Calu3 (cell line): ENCODE measurements at regions not wholly inside any gene's neighbourhood (a gene's known extent, or its start where the extent isn't known, plus 50 kb on each side); places are given as distances from the start of the nearest gene placed in this dataset.

ENCODE experiments used
- BruUV-seq: library from RNA; stranded (reverse); fragments of 400-500 nt; replicated peaks from 2 replicates; lab custom pipeline; 2021; lab: Mats Ljungman, UMichigan
- CTCF ChIA-PET: fragments of 300-600 bp; sonication (Branson Sonifier 250); formaldehyde crosslinking; loops from one replicate; lab custom pipeline; 2022; ENCODE audit warnings: antibody characterized with exemption; lab: Charles Lee
- DNase-seq: peaks from one replicate; pipeline ENCODE4 v3.0.0; 2022
- H3K27ac Mint-ChIP-seq: one replicate; pipeline ENCODE4 v1.8.0; 2022; ENCODE audit warnings: mixed read lengths; ENCODE audit not compliant: unreplicated experiment
- H3K27me3 Mint-ChIP-seq: one replicate; pipeline ENCODE4 v1.8.0; 2022; ENCODE audit warnings: mixed read lengths; ENCODE audit not compliant: unreplicated experiment
- H3K36me3 Mint-ChIP-seq: one replicate; pipeline ENCODE4 v1.8.0; 2022; ENCODE audit warnings: mild to moderate bottlenecking, moderate library complexity, mixed read lengths; ENCODE audit not compliant: insufficient read depth, unreplicated experiment
- H3K4me1 Mint-ChIP-seq: one replicate; pipeline ENCODE4 v1.8.0; 2022; ENCODE audit warnings: mild to moderate bottlenecking, low read depth, mixed read lengths; ENCODE audit not compliant: unreplicated experiment
- H3K4me3 Mint-ChIP-seq: one replicate; pipeline ENCODE4 v1.8.0; 2022; ENCODE audit warnings: mild to moderate bottlenecking, low read depth, moderate library complexity, mixed read lengths; ENCODE audit not compliant: unreplicated experiment
- H3K9me3 Mint-ChIP-seq: one replicate; pipeline ENCODE4 v1.8.0; 2022; ENCODE audit warnings: low read depth, mixed read lengths; ENCODE audit not compliant: unreplicated experiment
- intact Hi-C: fragments of 100-400 bp; cut with micrococcal nuclease; formaldehyde crosslinking; loops from one replicate; pipeline ENCODE4 v1.10.0; 2022; ENCODE audit not compliant: unreplicated experiment
- TF ChIP-seq, protein P1 (sequence below): fragments of 200-600 bp; IDR thresholded peaks from one replicate; pipeline ENCODE4 v1.8.0; 2022; ENCODE audit warnings: antibody characterized with exemption; ENCODE audit not compliant: unreplicated experiment

DNA sequence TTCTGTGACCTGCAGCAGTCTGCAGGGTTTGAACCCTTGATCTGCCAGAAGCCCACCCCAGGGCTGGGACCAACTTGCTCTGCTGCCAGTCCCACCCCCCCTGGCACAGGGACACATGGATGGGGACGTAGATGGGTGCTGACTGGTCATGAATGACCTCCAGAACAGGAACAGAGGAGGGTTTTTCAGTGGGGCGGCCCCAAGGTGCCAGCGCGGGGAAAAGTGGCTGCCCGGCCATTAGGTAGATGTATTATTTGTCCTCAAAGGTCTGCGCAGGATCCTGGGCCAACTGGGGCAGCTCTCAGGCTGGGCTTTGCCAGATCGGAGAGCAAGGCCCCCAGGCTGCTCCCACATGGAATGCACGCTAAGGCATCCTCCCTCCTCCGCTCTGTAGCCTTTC, 265.2 kb upstream of the TNRC6C start:
- intact Hi-C loops = no loop called here
- Mint-ChIP-seq H3K4me3 (no peak overlapping the region), H3K27me3 (peaks cover 95% of the 10 kb centered on the region), H3K36me3 (no peaks in the 10 kb centered on the region), H3K9me3 (no peaks in the 10 kb centered on the region), H3K27ac (no peak overlapping the region), H3K4me1 (no peaks in the 10 kb centered on the region)
- TF ChIP-seq, protein P1, sequence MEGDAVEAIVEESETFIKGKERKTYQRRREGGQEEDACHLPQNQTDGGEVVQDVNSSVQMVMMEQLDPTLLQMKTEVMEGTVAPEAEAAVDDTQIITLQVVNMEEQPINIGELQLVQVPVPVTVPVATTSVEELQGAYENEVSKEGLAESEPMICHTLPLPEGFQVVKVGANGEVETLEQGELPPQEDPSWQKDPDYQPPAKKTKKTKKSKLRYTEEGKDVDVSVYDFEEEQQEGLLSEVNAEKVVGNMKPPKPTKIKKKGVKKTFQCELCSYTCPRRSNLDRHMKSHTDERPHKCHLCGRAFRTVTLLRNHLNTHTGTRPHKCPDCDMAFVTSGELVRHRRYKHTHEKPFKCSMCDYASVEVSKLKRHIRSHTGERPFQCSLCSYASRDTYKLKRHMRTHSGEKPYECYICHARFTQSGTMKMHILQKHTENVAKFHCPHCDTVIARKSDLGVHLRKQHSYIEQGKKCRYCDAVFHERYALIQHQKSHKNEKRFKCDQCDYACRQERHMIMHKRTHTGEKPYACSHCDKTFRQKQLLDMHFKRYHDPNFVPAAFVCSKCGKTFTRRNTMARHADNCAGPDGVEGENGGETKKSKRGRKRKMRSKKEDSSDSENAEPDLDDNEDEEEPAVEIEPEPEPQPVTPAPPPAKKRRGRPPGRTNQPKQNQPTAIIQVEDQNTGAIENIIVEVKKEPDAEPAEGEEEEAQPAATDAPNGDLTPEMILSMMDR = no peak
- CTCF ChIA-PET = no interaction called here
- no peak for DNase-seq
- BruUV-seq = no TSS peak

DNA sequence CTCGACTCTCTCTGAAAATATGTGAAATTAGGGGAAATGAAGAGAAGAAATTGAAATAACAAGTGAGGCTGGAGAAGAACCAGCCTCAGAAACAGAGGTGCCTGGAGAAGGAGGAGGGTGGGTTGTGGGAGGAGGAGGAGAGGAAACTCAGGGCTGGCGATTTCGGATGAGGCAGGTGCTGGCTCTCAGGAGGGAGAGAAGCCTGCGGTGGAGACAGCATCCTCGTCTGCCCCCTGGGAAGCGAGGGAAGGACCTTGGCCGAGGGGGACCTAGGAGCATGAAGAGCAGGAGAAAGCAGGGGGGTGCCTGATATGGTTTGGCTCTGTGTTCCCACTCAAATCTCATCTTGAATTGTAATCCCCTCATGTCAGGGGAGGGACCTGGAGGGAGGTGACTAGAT, 264.7 kb upstream of the TNRC6C start:
- no peaks in the 10 kb centered on the region for H3K9me3 Mint-ChIP-seq
- H3K27ac Mint-ChIP-seq = no peak overlapping the region
- H3K4me1 Mint-ChIP-seq = no peaks in the 10 kb centered on the region
- DNase-seq = no peak
- H3K27me3 Mint-ChIP-seq = peaks cover 95% of the 10 kb centered on the region
- CTCF ChIA-PET = no interaction called here
- no peaks in the 10 kb centered on the region for H3K36me3 Mint-ChIP-seq
- no peak overlapping the region for H3K4me3 Mint-ChIP-seq
- intact Hi-C loops = no loop called here
- TF ChIP-seq, protein P1 = no peak
- BruUV-seq = no TSS peak

DNA sequence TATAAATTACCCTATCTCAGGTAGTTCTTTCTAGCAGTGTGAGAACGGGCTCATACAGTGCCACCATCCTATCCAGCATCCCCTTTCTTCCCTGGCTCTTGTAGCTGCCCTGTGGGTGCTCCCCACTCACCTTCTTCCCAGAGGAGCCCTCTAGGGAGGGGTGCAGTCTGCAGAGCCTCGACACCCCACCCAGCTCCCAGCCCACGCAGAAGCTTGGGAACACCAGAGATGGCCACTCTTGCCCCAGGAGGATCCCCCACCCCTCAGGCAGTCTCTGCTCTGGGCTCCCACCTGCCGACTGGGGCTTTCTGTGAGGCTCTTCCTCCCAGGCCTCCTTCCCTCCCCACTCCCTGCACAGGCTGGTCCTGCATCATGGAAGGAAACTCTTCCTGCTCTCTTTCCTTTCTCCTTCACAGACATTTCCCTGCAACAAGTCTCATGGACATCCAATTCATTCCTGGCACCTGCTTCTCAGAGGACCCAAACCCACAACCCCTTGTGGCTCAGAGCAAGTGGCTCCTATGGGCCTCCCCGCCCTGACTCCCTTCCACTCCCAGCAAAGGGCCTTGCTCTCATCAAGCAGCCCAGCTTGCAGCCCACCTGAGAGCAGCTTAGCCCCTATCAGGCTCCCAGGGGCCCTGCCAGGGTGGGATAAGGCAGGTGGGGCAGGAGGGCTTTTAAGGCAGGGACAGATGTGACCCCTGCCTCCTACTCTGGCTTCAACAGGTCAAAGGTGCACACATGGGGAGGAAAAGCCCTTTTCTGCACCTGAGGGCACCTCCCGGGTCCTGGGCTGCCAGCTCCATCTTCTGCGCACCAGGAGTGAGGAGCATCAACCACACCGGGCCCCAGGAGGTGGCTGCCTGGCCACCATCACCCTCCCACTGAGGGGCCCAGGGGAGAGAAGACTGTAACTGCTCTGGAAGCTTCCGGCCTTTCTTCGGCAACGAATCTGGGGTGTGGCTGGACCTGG, 263.8 kb upstream of the TNRC6C start:
- Mint-ChIP-seq H3K9me3 (no peaks in the 10 kb centered on the region), H3K4me1 (no peaks in the 10 kb centered on the region), H3K27me3 (peaks cover 96% of the 10 kb centered on the region), H3K4me3 (no peak overlapping the region), H3K27ac (no peak overlapping the region), H3K36me3 (no peaks in the 10 kb centered on the region)
- TF ChIP-seq, protein P1 = no peak
- intact Hi-C loops = no loop called here
- no peak for DNase-seq
- CTCF ChIA-PET = no interaction called here
- BruUV-seq = no TSS peak

DNA sequence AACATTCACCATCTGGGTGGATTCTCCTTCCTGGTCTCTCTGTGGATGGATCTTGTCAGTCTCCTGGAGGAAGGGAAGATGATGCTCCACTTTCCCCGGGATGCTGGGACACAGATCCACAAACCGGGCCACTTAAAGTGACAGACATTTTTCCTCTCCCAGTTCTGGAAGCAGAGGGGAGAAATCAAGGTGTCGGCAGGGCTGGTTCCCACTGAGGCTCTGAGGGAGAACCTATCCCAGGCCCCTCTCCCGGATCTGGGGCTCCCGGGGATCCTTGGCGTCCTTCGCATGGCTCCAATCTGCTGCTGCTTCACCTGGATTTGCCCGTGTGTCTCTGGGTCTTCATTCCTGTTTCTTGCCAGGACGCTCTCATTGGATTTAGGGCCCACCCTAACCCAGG, 263.1 kb upstream of the TNRC6C start:
- peaks cover 100% of the 10 kb centered on the region for H3K27me3 Mint-ChIP-seq
- no peak overlapping the region for H3K4me3 Mint-ChIP-seq
- no peak for DNase-seq
- CTCF ChIA-PET = interaction anchor here (0.5 kb wide), 1 partner anchor 104 kb away, joined by 4 read pairs; no protein-coding TSS in a partner anchor
- H3K27ac Mint-ChIP-seq = no peak overlapping the region
- H3K4me1 Mint-ChIP-seq = no peaks in the 10 kb centered on the region
- no peaks in the 10 kb centered on the region for H3K9me3 Mint-ChIP-seq
- intact Hi-C loops = no loop called here
- TF ChIP-seq, protein P1 = no peak
- H3K36me3 Mint-ChIP-seq = no peaks in the 10 kb centered on the region
- BruUV-seq = no TSS peak
